NCI-H1105 treated with DMSO at 0.1 percent for 48 hours (cell line): ENCODE measurements at regions not wholly inside any gene's neighbourhood (a gene's known extent, or its start where the extent isn't known, plus 50 kb on each side); places are given as distances from the start of the nearest gene placed in this dataset.
"Not testable (repeated sequence)": the region's sequence is repeated elsewhere in the genome, so short reads cannot be mapped to it uniquely, and the experiment has no call there.

ENCODE experiments used
- DNase-seq: peaks from one replicate; lab custom pipeline; 2025; lab: John Stamatoyannopoulos, UW

- no peak for DNase-seq
These were observed 208.7 kb upstream of the RAI14 start for GRCh38 chr5:34447424-34447823.

GRCh38 chr5:34449639-34450038, 206.5 kb upstream of the RAI14 start:
- no peak for DNase-seq

- no peak for DNase-seq
These were observed 205.8 kb upstream of the RAI14 start for GRCh38 chr5:34450338-34450737.

GRCh38 chr5:34452170-34452828, 203.8 kb upstream of the RAI14 start:
- DNase-seq = no peak

GRCh38 chr5:34455098-34455497, 201.0 kb upstream of the RAI14 start:
- no peak for DNase-seq

- DNase-seq = no peak
These were observed 196.2 kb upstream of the RAI14 start for GRCh38 chr5:34459908-34460307.

GRCh38 chr5:34460496-34460895, 195.6 kb upstream of the RAI14 start:
- no peak for DNase-seq

- DNase-seq = no peak
These were observed 191.3 kb upstream of the RAI14 start for GRCh38 chr5:34464829-34465228.

GRCh38 chr5:34465301-34465700, 190.8 kb upstream of the RAI14 start:
- DNase-seq = peak; percentile 48

GRCh38 chr5:34466519-34467388, 189.4 kb upstream of the RAI14 start:
- not testable (repeated sequence) for DNase-seq

GRCh38 chr5:34467436-34467835, 188.7 kb upstream of the RAI14 start:
- no peak for DNase-seq

- DNase-seq = not testable (repeated sequence)
These were observed 188.1 kb upstream of the RAI14 start for GRCh38 chr5:34467984-34468383.

- no peak for DNase-seq
These were observed 186.2 kb upstream of the RAI14 start for GRCh38 chr5:34469971-34470370.

GRCh38 chr5:34474573-34475021, 181.5 kb upstream of the RAI14 start:
- peak; percentile 59 for DNase-seq

- DNase-seq = no peak
These were observed 180.7 kb upstream of the RAI14 start for GRCh38 chr5:34475249-34475966.

GRCh38 chr5:34476941-34477565, 179.1 kb upstream of the RAI14 start:
- no peak for DNase-seq

- DNase-seq = no peak
These were observed 175.2 kb upstream of the RAI14 start for GRCh38 chr5:34480810-34481528.

- DNase-seq = no peak
These were observed 172.6 kb upstream of the RAI14 start for GRCh38 chr5:34483442-34484033.

GRCh38 chr5:34484216-34484920, 171.8 kb upstream of the RAI14 start:
- DNase-seq = no peak

- DNase-seq = no peak
These were observed 170.4 kb upstream of the RAI14 start for GRCh38 chr5:34485768-34486030.
